ENCODE measurements at regions not wholly inside any gene's neighbourhood (a gene's known extent, or its start where the extent isn't known, plus 50 kb on each side); places are given as distances from the start of the nearest gene placed in this dataset.

GRCh38 chr12:105993766-105994555 is 144.8 kb downstream of the NUAK1 start:
- Histone ChIP-seq H3K27ac (ENCODE audit: low read depth, low read length) (no peak overlapping the region), H3K4me3 (ENCODE audit: low read length) (no peak overlapping the region), H3K4me1 (ENCODE audit: insufficient read depth, low read length) (no peaks in the 10 kb centered on the region), H3K36me3 (ENCODE audit: insufficient read depth, low read length) (no peaks in the 10 kb centered on the region), H3K9me3 (ENCODE audit: low read length) (no peaks in the 10 kb centered on the region), H3K27me3 (ENCODE audit: insufficient read depth, low read length, poor library complexity, severe bottlenecking) (peaks cover 3% of the 10 kb centered on the region)
- peaks cover 0 to 2% (median 0%) of the 10 kb centered on the region in 5 donors for H3K9me3 Mint-ChIP-seq
- no peaks in the 10 kb centered on the region for H3K36me3 Mint-ChIP-seq
- CTCF ChIA-PET, result no interaction called here
- peaks cover 7 to 18% of the 10 kb centered on the region in 2 donors for H3K27me3 Mint-ChIP-seq
- no peak for DNase-seq
- POLR2A ChIA-PET, result no interaction called here
- no peak overlapping the region for H3K27ac Mint-ChIP-seq
- no peak overlapping the region for H3K4me3 Mint-ChIP-seq
- H3K4me1 Mint-ChIP-seq, result no peaks in the 10 kb centered on the region

DNA sequence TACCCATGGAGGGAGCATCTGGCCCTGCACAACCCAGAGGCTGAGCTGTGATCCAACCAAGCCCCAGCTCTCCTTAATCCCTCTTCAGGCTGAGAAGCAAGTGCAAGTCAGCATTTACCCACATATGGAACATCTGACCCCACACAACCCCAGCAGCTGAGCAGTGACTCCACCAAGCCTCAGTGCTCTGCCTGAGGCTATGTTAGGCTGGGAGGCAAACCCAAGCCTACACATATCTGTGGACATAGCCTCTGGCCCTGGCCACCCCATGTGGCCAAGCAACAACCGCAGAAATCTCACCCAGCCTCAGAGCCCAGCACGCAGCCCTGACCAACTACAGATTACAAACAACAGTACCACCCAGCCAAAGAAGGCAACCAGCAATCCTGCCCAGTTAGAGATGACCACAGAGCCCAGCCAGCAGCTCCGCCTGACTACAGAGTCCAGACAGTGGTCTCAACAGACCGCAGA is 142.8 kb downstream of the NUAK1 start:
- ChIA-PET CTCF (no interaction called here), POLR2A (no interaction called here)
- DNase-seq, result no peak
- peaks cover 3% of the 10 kb centered on the region for H3K27me3 ChIP-seq (ENCODE audit: insufficient read depth, low read length, poor library complexity, severe bottlenecking)
- Mint-ChIP-seq H3K9me3 (peaks cover 0 to 2% (median 0%) of the 10 kb centered on the region in 5 donors), H3K36me3 (no peaks in the 10 kb centered on the region), H3K4me1 (no peaks in the 10 kb centered on the region), H3K27me3 (peaks cover 4 to 16% of the 10 kb centered on the region in 2 donors), H3K27ac (no peak overlapping the region), H3K4me3 (no peak overlapping the region)
- no peaks in the 10 kb centered on the region for H3K9me3 ChIP-seq (ENCODE audit: low read length)
- no peaks in the 10 kb centered on the region for H3K36me3 ChIP-seq (ENCODE audit: insufficient read depth, low read length)
- H3K4me1 ChIP-seq (ENCODE audit: insufficient read depth, low read length), result no peaks in the 10 kb centered on the region
- no peak overlapping the region for H3K4me3 ChIP-seq (ENCODE audit: low read length)
- no peak overlapping the region for H3K27ac ChIP-seq (ENCODE audit: low read depth, low read length)

DNA sequence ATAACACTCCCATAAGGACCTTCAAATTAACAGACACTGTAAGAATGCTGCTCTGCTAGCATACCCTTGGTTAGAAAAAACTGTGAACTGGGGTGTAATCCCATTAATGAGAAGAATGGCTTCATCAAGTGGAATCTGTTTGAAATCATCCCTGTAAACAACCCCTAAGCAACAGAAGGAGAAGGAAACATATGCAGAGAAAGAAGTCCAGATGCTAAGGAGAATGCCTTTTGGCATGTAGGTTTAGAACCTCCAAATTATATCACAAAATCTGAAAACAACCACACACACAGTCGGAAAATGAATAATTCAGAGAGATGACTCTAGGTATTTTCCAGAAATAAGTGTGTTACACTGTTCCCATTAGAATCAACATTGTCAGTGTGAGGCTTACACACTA is 140.2 kb downstream of the NUAK1 start:
- H3K27ac ChIP-seq (ENCODE audit: low read depth, low read length), result no peak overlapping the region

GRCh38 chr12:106000382-106001104 is 138.2 kb downstream of the NUAK1 start:
- Mint-ChIP-seq H3K4me1 (no peaks in the 10 kb centered on the region), H3K36me3 (no peaks in the 10 kb centered on the region), H3K27me3 (peaks cover 4 to 10% of the 10 kb centered on the region in 2 donors), H3K27ac (no peak overlapping the region), H3K9me3 (peaks cover 0 to 2% (median 0%) of the 10 kb centered on the region in 5 donors), H3K4me3 (no peak overlapping the region)
- H3K9me3 ChIP-seq (ENCODE audit: low read length), result no peaks in the 10 kb centered on the region
- H3K36me3 ChIP-seq (ENCODE audit: insufficient read depth, low read length), result no peaks in the 10 kb centered on the region
- no peak overlapping the region for H3K27ac ChIP-seq (ENCODE audit: low read depth, low read length)
- no peaks in the 10 kb centered on the region for H3K4me1 ChIP-seq (ENCODE audit: insufficient read depth, low read length)
- POLR2A ChIA-PET, result no interaction called here
- H3K27me3 ChIP-seq (ENCODE audit: insufficient read depth, low read length, poor library complexity, severe bottlenecking), result no peaks in the 10 kb centered on the region
- no peak overlapping the region for H3K4me3 ChIP-seq (ENCODE audit: low read length)
- CTCF ChIA-PET, result no interaction called here
- no peak for DNase-seq

More for the DNA sequence above, 140.2 kb downstream of the NUAK1 start:
- CTCF ChIA-PET, result no interaction called here
- H3K4me1 Mint-ChIP-seq, result no peaks in the 10 kb centered on the region
- H3K27ac Mint-ChIP-seq, result no peak overlapping the region
- DNase-seq, result no peak
- no peak overlapping the region for H3K4me3 ChIP-seq (ENCODE audit: low read length)
- H3K36me3 Mint-ChIP-seq, result no peaks in the 10 kb centered on the region
- H3K9me3 ChIP-seq (ENCODE audit: low read length), result no peaks in the 10 kb centered on the region
- POLR2A ChIA-PET, result no interaction called here
- H3K36me3 ChIP-seq (ENCODE audit: insufficient read depth, low read length), result no peaks in the 10 kb centered on the region
- no peaks in the 10 kb centered on the region for H3K4me1 ChIP-seq (ENCODE audit: insufficient read depth, low read length)
- H3K9me3 Mint-ChIP-seq, result peaks cover 0 to 2% (median 0%) of the 10 kb centered on the region in 5 donors
- H3K4me3 Mint-ChIP-seq, result no peak overlapping the region
- H3K27me3 ChIP-seq (ENCODE audit: insufficient read depth, low read length, poor library complexity, severe bottlenecking), result peaks cover 3% of the 10 kb centered on the region
- peaks cover 4 to 21% of the 10 kb centered on the region in 2 donors for H3K27me3 Mint-ChIP-seq

- Mint-ChIP-seq H3K4me1 (no peaks in the 10 kb centered on the region), H3K9me3 (peaks cover 0 to 2% (median 0%) of the 10 kb centered on the region in 5 donors), H3K36me3 (no peaks in the 10 kb centered on the region), H3K4me3 (no peak overlapping the region), H3K27ac (peak overlapping the region in 1 of 8 donors; percentile 9), H3K27me3 (peaks cover 4 to 10% of the 10 kb centered on the region in 2 donors)
- no peaks in the 10 kb centered on the region for H3K36me3 ChIP-seq (ENCODE audit: insufficient read depth, low read length)
- H3K27ac ChIP-seq (ENCODE audit: low read depth, low read length), result no peak overlapping the region
- ChIA-PET CTCF (no interaction called here), POLR2A (no interaction called here)
- no peak for DNase-seq
- no peaks in the 10 kb centered on the region for H3K9me3 ChIP-seq (ENCODE audit: low read length)
- no peaks in the 10 kb centered on the region for H3K27me3 ChIP-seq (ENCODE audit: insufficient read depth, low read length, poor library complexity, severe bottlenecking)
- no peak overlapping the region for H3K4me3 ChIP-seq (ENCODE audit: low read length)
- H3K4me1 ChIP-seq (ENCODE audit: insufficient read depth, low read length), result no peaks in the 10 kb centered on the region
Measured at GRCh38 chr12:106001105-106001836, 137.5 kb downstream of the NUAK1 start.

- H3K27ac ChIP-seq (ENCODE audit: low read depth, low read length), result no peak overlapping the region
- peak overlapping the region in 1 of 8 donors; percentile 9 for H3K27ac Mint-ChIP-seq
- no peaks in the 10 kb centered on the region for H3K27me3 ChIP-seq (ENCODE audit: insufficient read depth, low read length, poor library complexity, severe bottlenecking)
- H3K9me3 Mint-ChIP-seq, result peaks cover 0 to 2% (median 0%) of the 10 kb centered on the region in 5 donors
- H3K4me1 ChIP-seq (ENCODE audit: insufficient read depth, low read length), result no peaks in the 10 kb centered on the region
- ChIA-PET POLR2A (no interaction called here), CTCF (no interaction called here)
- no peaks in the 10 kb centered on the region for H3K9me3 ChIP-seq (ENCODE audit: low read length)
- no peak for DNase-seq
- H3K36me3 ChIP-seq (ENCODE audit: insufficient read depth, low read length), result no peaks in the 10 kb centered on the region
- H3K36me3 Mint-ChIP-seq, result no peaks in the 10 kb centered on the region
- no peaks in the 10 kb centered on the region for H3K4me1 Mint-ChIP-seq
- no peak overlapping the region for H3K4me3 Mint-ChIP-seq
- H3K27me3 Mint-ChIP-seq, result peaks cover 6 to 10% of the 10 kb centered on the region in 2 donors
- no peak overlapping the region for H3K4me3 ChIP-seq (ENCODE audit: low read length)
Measured at GRCh38 chr12:106001837-106002218, 136.9 kb downstream of the NUAK1 start.

GRCh38 chr12:106003297-106003696 is 135.5 kb downstream of the NUAK1 start:
- Histone ChIP-seq H3K4me1 (ENCODE audit: insufficient read depth, low read length) (no peaks in the 10 kb centered on the region), H3K27me3 (ENCODE audit: insufficient read depth, low read length, poor library complexity, severe bottlenecking) (no peaks in the 10 kb centered on the region), H3K27ac (ENCODE audit: low read depth, low read length) (no peak overlapping the region), H3K36me3 (ENCODE audit: insufficient read depth, low read length) (no peaks in the 10 kb centered on the region), H3K9me3 (ENCODE audit: low read length) (no peaks in the 10 kb centered on the region), H3K4me3 (ENCODE audit: low read length) (no peak overlapping the region)
- DNase-seq, result no peak
- CTCF ChIA-PET, result no interaction called here
- Mint-ChIP-seq H3K4me1 (no peaks in the 10 kb centered on the region), H3K36me3 (no peaks in the 10 kb centered on the region), H3K27me3 (peaks cover 7 to 10% of the 10 kb centered on the region in 2 donors), H3K4me3 (no peak overlapping the region), H3K9me3 (peaks cover 0 to 2% (median 0%) of the 10 kb centered on the region in 5 donors), H3K27ac (no peak overlapping the region)
- POLR2A ChIA-PET, result no interaction called here

- peaks cover 9 to 10% of the 10 kb centered on the region in 2 donors for H3K27me3 Mint-ChIP-seq
- H3K27ac Mint-ChIP-seq, result no peak overlapping the region
- H3K9me3 Mint-ChIP-seq, result peaks cover 0 to 2% (median 0%) of the 10 kb centered on the region in 5 donors
- Histone ChIP-seq H3K4me1 (ENCODE audit: insufficient read depth, low read length) (no peaks in the 10 kb centered on the region), H3K27ac (ENCODE audit: low read depth, low read length) (no peak overlapping the region), H3K27me3 (ENCODE audit: insufficient read depth, low read length, poor library complexity, severe bottlenecking) (no peaks in the 10 kb centered on the region), H3K4me3 (ENCODE audit: low read length) (no peak overlapping the region), H3K9me3 (ENCODE audit: low read length) (no peaks in the 10 kb centered on the region), H3K36me3 (ENCODE audit: insufficient read depth, low read length) (no peaks in the 10 kb centered on the region)
- POLR2A ChIA-PET, result no interaction called here
- no peak for DNase-seq
- H3K36me3 Mint-ChIP-seq, result no peaks in the 10 kb centered on the region
- H3K4me3 Mint-ChIP-seq, result no peak overlapping the region
- CTCF ChIA-PET, result no interaction called here
- H3K4me1 Mint-ChIP-seq, result no peaks in the 10 kb centered on the region
Measured at GRCh38 chr12:106004289-106004688, 134.5 kb downstream of the NUAK1 start.
